WTC11 (cell line): ENCODE measurements at regions not wholly inside any gene's neighbourhood (a gene's known extent, or its start where the extent isn't known, plus 50 kb on each side); places are given as distances from the start of the nearest gene placed in this dataset.
"Not testable (repeated sequence)": the region's sequence is repeated elsewhere in the genome, so short reads cannot be mapped to it uniquely, and the experiment has no call there.

Source experiments
- ATAC-seq: fragments of 200-7000 bp; cut with Tn5 transposase; 2 replicates; pipeline ENCODE4 v1.10.0; 2021; ENCODE audit warnings: mild to moderate bottlenecking, moderate library complexity
- CTCF ChIA-PET: fragments of 300-600 bp; sonication (Branson Sonifier 250); formaldehyde crosslinking; loops from one replicate; lab custom pipeline; 2021; ENCODE audit warnings: antibody characterized with exemption; lab: Charles Lee
- POLR2A ChIA-PET: fragments of 350-600 bp; sonication (Branson Sonifier 250); formaldehyde crosslinking; loops from one replicate; lab custom pipeline; 2021; ENCODE audit warnings: antibody characterized with exemption; lab: Charles Lee
- DNase-seq: peaks from one replicate; pipeline ENCODE4 v3.0.0; 2021; ENCODE audit warnings: low spot score
- H3K27ac Mint-ChIP-seq: 2 replicates; pipeline ENCODE4 v1.8.0; 2021; ENCODE audit warnings: mixed read lengths
- H3K27me3 Mint-ChIP-seq: 2 replicates; pipeline ENCODE4 v1.8.0; 2021; ENCODE audit warnings: low read depth, mild to moderate bottlenecking, moderate library complexity, mixed read lengths
- H3K36me3 Mint-ChIP-seq: 2 replicates; pipeline ENCODE4 v1.8.0; 2021; ENCODE audit warnings: mixed read lengths
- H3K4me1 Mint-ChIP-seq: 2 replicates; pipeline ENCODE4 v1.8.0; 2022; ENCODE audit warnings: mixed read lengths
- H3K4me3 Mint-ChIP-seq: 2 replicates; pipeline ENCODE4 v1.8.0; 2021; ENCODE audit warnings: mild to moderate bottlenecking, moderate library complexity, mixed read lengths
- H3K9me3 Mint-ChIP-seq: 2 replicates; pipeline ENCODE4 v1.8.0; 2021; ENCODE audit warnings: mixed read lengths
- EMX1 ChIP-seq: fragments of 250-450 bp; sonication (Bioruptor Pico); IDR thresholded peaks from 2 replicates; pipeline ENCODE4 v1.8.0; 2021; ENCODE audit warnings: mild to moderate bottlenecking
- GABPB1 ChIP-seq: sonication (generic); formaldehyde crosslinking; IDR thresholded peaks from 2 replicates; pipeline ENCODE4 v1.8.1; 2023; ENCODE audit warnings: mild to moderate bottlenecking, missing genetic modification reagents
- JUN ChIP-seq: sonication (generic); formaldehyde crosslinking; IDR thresholded peaks from 2 replicates; pipeline ENCODE4 v1.8.0; 2023; ENCODE audit warnings: mild to moderate bottlenecking, missing genetic modification reagents
- MLX ChIP-seq: sonication (generic); formaldehyde crosslinking; IDR thresholded peaks from 2 replicates; pipeline ENCODE4 v1.8.1; 2023; ENCODE audit warnings: mild to moderate bottlenecking, missing genetic modification reagents, moderate library complexity
- NFYB ChIP-seq: sonication (generic); formaldehyde crosslinking; conservative IDR thresholded peaks from 2 replicates; pipeline ENCODE4 v1.8.0; 2022; ENCODE audit warnings: low read depth, missing genetic modification reagents
- NR1H2 ChIP-seq: sonication (generic); formaldehyde crosslinking; IDR thresholded peaks from 2 replicates; pipeline ENCODE4 v1.9.0; 2021; ENCODE audit warnings: mild to moderate bottlenecking, moderate library complexity, missing genetic modification reagents
- SMAD4 ChIP-seq: sonication (generic); formaldehyde crosslinking; IDR thresholded peaks from 2 replicates; pipeline ENCODE4 v1.8.0; 2022; ENCODE audit warnings: mild to moderate bottlenecking, missing genetic modification reagents
- SP1 ChIP-seq: sonication (generic); formaldehyde crosslinking; conservative IDR thresholded peaks from 2 replicates; pipeline ENCODE4 v1.8.1; 2022; ENCODE audit warnings: missing genetic modification reagents
- TCF7 ChIP-seq: sonication (generic); formaldehyde crosslinking; IDR thresholded peaks from 2 replicates; pipeline ENCODE4 v1.8.0; 2022; ENCODE audit warnings: mild to moderate bottlenecking, low read depth, missing genetic modification reagents, moderate library complexity
- TP53 ChIP-seq: sonication (generic); formaldehyde crosslinking; IDR thresholded peaks from 2 replicates; pipeline ENCODE4 v1.8.1; 2023; ENCODE audit warnings: mild to moderate bottlenecking, missing genetic modification reagents
- USF2 ChIP-seq: sonication (generic); formaldehyde crosslinking; IDR thresholded peaks from 2 replicates; pipeline ENCODE4 v1.8.1; 2023; ENCODE audit warnings: mild to moderate bottlenecking, missing genetic modification reagents, moderate library complexity
- TF ChIP-seq, protein P1 (sequence below): sonication (generic); formaldehyde crosslinking; IDR thresholded peaks from 2 replicates; pipeline ENCODE4 v1.8.1; 2023; ENCODE audit warnings: mild to moderate bottlenecking, missing genetic modification reagents, borderline replicate concordance
- TF ChIP-seq, protein P2 (sequence below): sonication (generic); formaldehyde crosslinking; conservative IDR thresholded peaks from 2 replicates; pipeline ENCODE4 v1.8.1; 2022; ENCODE audit warnings: mild to moderate bottlenecking, missing genetic modification reagents
- TF ChIP-seq, protein P3 (sequence below): fragments of 250-450 bp; sonication (Bioruptor Pico); IDR thresholded peaks from 2 replicates; pipeline ENCODE4 v1.9.0; 2021; ENCODE audit warnings: mild to moderate bottlenecking
- TF ChIP-seq, protein P4 (sequence below): sonication (generic); formaldehyde crosslinking; IDR thresholded peaks from 2 replicates; pipeline ENCODE4 v1.8.1; 2022; ENCODE audit warnings: low read depth, mild to moderate bottlenecking, moderate library complexity, missing genetic modification reagents, borderline replicate concordance
- TF ChIP-seq, protein P5 (sequence below): fragments of 250-450 bp; sonication (Bioruptor Pico); IDR thresholded peaks from 2 replicates; pipeline ENCODE4 v1.9.0; 2021; ENCODE audit warnings: mild to moderate bottlenecking
- TF ChIP-seq, protein P6 (sequence below): fragments of 250-450 bp; sonication (Bioruptor Pico); IDR thresholded peaks from 2 replicates; pipeline ENCODE4 v1.8.0; 2021; ENCODE audit warnings: mild to moderate bottlenecking

GRCh38 chr2:242015108-242016065 is 145.9 kb downstream of the RTP5 start (continued):
- TF ChIP-seq, protein P1, sequence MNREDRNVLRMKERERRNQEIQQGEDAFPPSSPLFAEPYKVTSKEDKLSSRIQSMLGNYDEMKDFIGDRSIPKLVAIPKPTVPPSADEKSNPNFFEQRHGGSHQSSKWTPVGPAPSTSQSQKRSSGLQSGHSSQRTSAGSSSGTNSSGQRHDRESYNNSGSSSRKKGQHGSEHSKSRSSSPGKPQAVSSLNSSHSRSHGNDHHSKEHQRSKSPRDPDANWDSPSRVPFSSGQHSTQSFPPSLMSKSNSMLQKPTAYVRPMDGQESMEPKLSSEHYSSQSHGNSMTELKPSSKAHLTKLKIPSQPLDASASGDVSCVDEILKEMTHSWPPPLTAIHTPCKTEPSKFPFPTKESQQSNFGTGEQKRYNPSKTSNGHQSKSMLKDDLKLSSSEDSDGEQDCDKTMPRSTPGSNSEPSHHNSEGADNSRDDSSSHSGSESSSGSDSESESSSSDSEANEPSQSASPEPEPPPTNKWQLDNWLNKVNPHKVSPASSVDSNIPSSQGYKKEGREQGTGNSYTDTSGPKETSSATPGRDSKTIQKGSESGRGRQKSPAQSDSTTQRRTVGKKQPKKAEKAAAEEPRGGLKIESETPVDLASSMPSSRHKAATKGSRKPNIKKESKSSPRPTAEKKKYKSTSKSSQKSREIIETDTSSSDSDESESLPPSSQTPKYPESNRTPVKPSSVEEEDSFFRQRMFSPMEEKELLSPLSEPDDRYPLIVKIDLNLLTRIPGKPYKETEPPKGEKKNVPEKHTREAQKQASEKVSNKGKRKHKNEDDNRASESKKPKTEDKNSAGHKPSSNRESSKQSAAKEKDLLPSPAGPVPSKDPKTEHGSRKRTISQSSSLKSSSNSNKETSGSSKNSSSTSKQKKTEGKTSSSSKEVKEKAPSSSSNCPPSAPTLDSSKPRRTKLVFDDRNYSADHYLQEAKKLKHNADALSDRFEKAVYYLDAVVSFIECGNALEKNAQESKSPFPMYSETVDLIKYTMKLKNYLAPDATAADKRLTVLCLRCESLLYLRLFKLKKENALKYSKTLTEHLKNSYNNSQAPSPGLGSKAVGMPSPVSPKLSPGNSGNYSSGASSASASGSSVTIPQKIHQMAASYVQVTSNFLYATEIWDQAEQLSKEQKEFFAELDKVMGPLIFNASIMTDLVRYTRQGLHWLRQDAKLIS (CRISPR knock-in tag), result no peak
- TF ChIP-seq SMAD4 (CRISPR knock-in tag), result no peak
- no peak for TF ChIP-seq NR1H2
- no peak for TF ChIP-seq NFYB
- TF ChIP-seq GABPB1, result no peak
- TF ChIP-seq EMX1 (CRISPR knock-in tag), result no peak
- TF ChIP-seq, protein P2, sequence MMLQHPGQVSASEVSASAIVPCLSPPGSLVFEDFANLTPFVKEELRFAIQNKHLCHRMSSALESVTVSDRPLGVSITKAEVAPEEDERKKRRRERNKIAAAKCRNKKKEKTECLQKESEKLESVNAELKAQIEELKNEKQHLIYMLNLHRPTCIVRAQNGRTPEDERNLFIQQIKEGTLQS (CRISPR knock-in tag), result no peak
- TF ChIP-seq, protein P3, sequence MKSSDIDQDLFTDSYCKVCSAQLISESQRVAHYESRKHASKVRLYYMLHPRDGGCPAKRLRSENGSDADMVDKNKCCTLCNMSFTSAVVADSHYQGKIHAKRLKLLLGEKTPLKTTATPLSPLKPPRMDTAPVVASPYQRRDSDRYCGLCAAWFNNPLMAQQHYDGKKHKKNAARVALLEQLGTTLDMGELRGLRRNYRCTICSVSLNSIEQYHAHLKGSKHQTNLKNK (CRISPR knock-in tag), result no peak
- TF ChIP-seq TCF7 (CRISPR knock-in tag), result no peak
- TF ChIP-seq TP53 (CRISPR knock-in tag), result no peak
- TF ChIP-seq, protein P4, sequence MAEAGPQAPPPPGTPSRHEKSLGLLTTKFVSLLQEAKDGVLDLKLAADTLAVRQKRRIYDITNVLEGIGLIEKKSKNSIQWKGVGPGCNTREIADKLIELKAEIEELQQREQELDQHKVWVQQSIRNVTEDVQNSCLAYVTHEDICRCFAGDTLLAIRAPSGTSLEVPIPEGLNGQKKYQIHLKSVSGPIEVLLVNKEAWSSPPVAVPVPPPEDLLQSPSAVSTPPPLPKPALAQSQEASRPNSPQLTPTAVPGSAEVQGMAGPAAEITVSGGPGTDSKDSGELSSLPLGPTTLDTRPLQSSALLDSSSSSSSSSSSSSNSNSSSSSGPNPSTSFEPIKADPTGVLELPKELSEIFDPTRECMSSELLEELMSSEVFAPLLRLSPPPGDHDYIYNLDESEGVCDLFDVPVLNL (CRISPR knock-in tag), result no peak

DNA sequence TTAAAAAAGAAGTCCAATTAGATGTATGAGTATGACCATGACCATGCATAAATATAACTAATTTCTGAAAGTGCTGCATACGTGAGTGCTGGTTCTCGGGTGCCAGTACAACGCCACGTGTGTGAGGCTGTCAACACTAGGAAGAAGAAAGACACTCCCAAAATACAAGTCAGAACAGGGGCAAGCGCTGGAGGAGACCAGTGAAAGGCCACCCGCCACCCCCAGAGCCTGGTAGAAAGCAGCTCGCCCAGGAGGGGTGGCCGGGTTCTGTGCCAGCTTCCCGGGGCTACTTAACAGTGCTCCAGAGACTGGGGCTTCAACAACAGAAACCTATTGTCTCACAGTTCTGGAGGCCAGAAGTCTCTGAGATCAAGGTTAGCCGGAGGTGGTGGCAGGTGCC is 147.6 kb downstream of the RTP5 start:
- peaks cover 15% of the 10 kb centered on the region for H3K27me3 Mint-ChIP-seq
- ChIA-PET POLR2A (no interaction called here), CTCF (no interaction called here)
- no peaks in the 10 kb centered on the region for H3K4me1 Mint-ChIP-seq
- H3K9me3 Mint-ChIP-seq, result peaks cover 4% of the 10 kb centered on the region; the same call in 1 of the 2 replicates
- no peak overlapping the region for H3K27ac Mint-ChIP-seq
- no peak for ATAC-seq
- TF ChIP-seq, protein P2 (CRISPR knock-in tag), result no peak
- no peak for TF ChIP-seq EMX1 (CRISPR knock-in tag)
- TF ChIP-seq, protein P5, sequence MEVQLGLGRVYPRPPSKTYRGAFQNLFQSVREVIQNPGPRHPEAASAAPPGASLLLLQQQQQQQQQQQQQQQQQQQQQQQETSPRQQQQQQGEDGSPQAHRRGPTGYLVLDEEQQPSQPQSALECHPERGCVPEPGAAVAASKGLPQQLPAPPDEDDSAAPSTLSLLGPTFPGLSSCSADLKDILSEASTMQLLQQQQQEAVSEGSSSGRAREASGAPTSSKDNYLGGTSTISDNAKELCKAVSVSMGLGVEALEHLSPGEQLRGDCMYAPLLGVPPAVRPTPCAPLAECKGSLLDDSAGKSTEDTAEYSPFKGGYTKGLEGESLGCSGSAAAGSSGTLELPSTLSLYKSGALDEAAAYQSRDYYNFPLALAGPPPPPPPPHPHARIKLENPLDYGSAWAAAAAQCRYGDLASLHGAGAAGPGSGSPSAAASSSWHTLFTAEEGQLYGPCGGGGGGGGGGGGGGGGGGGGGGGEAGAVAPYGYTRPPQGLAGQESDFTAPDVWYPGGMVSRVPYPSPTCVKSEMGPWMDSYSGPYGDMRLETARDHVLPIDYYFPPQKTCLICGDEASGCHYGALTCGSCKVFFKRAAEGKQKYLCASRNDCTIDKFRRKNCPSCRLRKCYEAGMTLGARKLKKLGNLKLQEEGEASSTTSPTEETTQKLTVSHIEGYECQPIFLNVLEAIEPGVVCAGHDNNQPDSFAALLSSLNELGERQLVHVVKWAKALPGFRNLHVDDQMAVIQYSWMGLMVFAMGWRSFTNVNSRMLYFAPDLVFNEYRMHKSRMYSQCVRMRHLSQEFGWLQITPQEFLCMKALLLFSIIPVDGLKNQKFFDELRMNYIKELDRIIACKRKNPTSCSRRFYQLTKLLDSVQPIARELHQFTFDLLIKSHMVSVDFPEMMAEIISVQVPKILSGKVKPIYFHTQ (CRISPR knock-in tag), result no peak
- TF ChIP-seq JUN, result no peak
- TF ChIP-seq, protein P6, sequence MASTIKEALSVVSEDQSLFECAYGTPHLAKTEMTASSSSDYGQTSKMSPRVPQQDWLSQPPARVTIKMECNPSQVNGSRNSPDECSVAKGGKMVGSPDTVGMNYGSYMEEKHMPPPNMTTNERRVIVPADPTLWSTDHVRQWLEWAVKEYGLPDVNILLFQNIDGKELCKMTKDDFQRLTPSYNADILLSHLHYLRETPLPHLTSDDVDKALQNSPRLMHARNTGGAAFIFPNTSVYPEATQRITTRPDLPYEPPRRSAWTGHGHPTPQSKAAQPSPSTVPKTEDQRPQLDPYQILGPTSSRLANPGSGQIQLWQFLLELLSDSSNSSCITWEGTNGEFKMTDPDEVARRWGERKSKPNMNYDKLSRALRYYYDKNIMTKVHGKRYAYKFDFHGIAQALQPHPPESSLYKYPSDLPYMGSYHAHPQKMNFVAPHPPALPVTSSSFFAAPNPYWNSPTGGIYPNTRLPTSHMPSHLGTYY (CRISPR knock-in tag), result no peak
- TF ChIP-seq, protein P3 (CRISPR knock-in tag), result no peak
- TF ChIP-seq MLX (CRISPR knock-in tag), result no peak
- no peak for TF ChIP-seq USF2 (CRISPR knock-in tag)
- no peak for TF ChIP-seq SP1 (CRISPR knock-in tag)
- no peaks in the 10 kb centered on the region for H3K36me3 Mint-ChIP-seq
- DNase-seq, result no peak
- no peak overlapping the region for H3K4me3 Mint-ChIP-seq

DNA sequence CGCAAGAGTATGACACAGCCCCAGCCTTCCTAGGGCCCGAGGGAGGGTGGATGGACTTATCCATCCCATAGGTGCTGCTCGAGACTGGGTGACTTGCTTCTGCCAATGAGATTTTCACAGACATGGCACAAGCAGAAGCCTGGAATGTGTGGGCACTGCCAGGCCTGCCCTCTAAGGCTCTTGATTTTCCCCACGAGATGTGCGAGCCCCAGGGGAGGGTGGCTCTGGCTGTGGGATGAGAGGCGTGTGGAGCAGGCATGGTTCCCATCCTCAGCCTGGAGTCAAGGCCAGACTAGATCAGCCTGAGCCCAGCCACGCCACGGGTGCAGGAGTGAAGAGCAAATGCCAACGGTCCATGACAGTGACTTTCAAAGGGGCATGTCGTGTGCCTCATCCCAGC is 148.9 kb downstream of the RTP5 start:
- ATAC-seq, POLR2A ChIA-PET: not testable (repeated sequence)

More for the DNA sequence above, 148.9 kb downstream of the RTP5 start:
- DNase-seq, H3K36me3 Mint-ChIP-seq, H3K27ac Mint-ChIP-seq, H3K4me1 Mint-ChIP-seq, H3K4me3 Mint-ChIP-seq, CTCF ChIA-PET: not testable (repeated sequence)
- Mint-ChIP-seq H3K27me3 (peaks cover 28% of the 10 kb centered on the region), H3K9me3 (peaks cover 14% of the 10 kb centered on the region)
